Peyer's patch (tissue), 4 donors: ENCODE measurements at regions not wholly inside any gene's neighbourhood (a gene's known extent, or its start where the extent isn't known, plus 50 kb on each side); places are given as distances from the start of the nearest gene placed in this dataset.

Source experiments
- DNase-seq, 3 donors: peaks; one replicate each; pipeline ENCODE4 v3.0.0-alpha.2; 2017 to 2019
- H3K27ac ChIP-seq, 4 donors: fragments of 200-600 bp; sonication (generic); one replicate each; pipeline ENCODE4 v1.5.1; 2016 to 2019
- H3K27me3 ChIP-seq, 2 donors: fragments of 200-600 bp; sonication (generic); one replicate each; pipeline ENCODE4 v1.5.1; 2019
- H3K36me3 ChIP-seq, 3 donors: fragments of 200-600 bp; sonication (generic); one replicate each; pipeline ENCODE4 v1.5.1; 2016 to 2019
- H3K4me1 ChIP-seq, 4 donors: fragments of 200-600 bp; sonication (generic); one replicate each; pipeline ENCODE4 v1.5.1; 2016 to 2019
- H3K4me3 ChIP-seq, 4 donors: fragments of 200-600 bp; sonication (generic); 1 replicate in 3 of 4; 2 replicates in 1 of 4; pipeline ENCODE4 v1.5.1; 2016 to 2019; ENCODE audit warnings: mild to moderate bottlenecking in 1 of 4
- H3K9me3 ChIP-seq, 4 donors: fragments of 200-600 bp; sonication (generic); one replicate each; pipeline ENCODE4 v1.5.1; 2016 to 2019; ENCODE audit warnings: mild to moderate bottlenecking in 1 of 4
- POLR2A ChIP-seq, 2 donors: fragments of 450-650 bp; IDR thresholded peaks; one replicate each; pipeline ENCODE4 v1.5.1; 2017; ENCODE audit warnings: antibody characterized with exemption in 2 of 2, mild to moderate bottlenecking in 2 of 2, moderate library complexity in 2 of 2
- TF ChIP-seq, protein P1 (sequence below), 6 experiments: fragments of 450-650 bp in 4 of 6; fragments of 200-600 bp in 2 of 6; sonication (generic) in 1 of 6; IDR thresholded peaks; one replicate each; pipeline ENCODE4 v1.5.1; 2017 to 2019; ENCODE audit warnings: antibody characterized with exemption in 6 of 6, mild to moderate bottlenecking in 3 of 6, moderate library complexity in 1 of 6

DNA sequence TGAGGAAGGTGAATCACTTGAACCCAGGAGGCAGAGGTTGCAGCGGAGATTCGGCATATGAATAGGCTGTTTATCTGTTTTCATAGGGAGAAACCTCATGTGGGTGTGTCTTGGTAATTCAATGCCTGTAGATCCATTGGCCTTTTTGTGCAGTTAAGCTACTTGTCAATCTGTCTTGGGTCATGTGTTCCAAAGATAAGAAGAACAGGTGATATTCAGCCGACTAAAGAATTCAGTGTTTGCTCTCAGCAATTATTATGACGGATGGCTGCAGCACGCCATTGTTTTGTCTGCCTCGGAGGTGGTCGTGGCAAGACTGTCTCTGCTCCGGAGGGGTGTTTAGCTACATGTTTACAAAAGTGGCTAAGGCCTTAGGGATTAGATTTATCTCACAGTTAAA, 573.0 kb upstream of the PCDH9 start:
- TF ChIP-seq POLR2A (IDR thresholded peaks at IDR 0.05) = no peak
- TF ChIP-seq, protein P1, sequence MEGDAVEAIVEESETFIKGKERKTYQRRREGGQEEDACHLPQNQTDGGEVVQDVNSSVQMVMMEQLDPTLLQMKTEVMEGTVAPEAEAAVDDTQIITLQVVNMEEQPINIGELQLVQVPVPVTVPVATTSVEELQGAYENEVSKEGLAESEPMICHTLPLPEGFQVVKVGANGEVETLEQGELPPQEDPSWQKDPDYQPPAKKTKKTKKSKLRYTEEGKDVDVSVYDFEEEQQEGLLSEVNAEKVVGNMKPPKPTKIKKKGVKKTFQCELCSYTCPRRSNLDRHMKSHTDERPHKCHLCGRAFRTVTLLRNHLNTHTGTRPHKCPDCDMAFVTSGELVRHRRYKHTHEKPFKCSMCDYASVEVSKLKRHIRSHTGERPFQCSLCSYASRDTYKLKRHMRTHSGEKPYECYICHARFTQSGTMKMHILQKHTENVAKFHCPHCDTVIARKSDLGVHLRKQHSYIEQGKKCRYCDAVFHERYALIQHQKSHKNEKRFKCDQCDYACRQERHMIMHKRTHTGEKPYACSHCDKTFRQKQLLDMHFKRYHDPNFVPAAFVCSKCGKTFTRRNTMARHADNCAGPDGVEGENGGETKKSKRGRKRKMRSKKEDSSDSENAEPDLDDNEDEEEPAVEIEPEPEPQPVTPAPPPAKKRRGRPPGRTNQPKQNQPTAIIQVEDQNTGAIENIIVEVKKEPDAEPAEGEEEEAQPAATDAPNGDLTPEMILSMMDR (IDR thresholded peaks at IDR 0.05) = no peak
- no peak overlapping the region for H3K27ac ChIP-seq
- no peak for DNase-seq
- H3K36me3 ChIP-seq = no peaks in the 10 kb centered on the region
- no peaks in the 10 kb centered on the region for H3K9me3 ChIP-seq
- no peaks in the 10 kb centered on the region for H3K4me1 ChIP-seq
- no peak overlapping the region for H3K4me3 ChIP-seq
- no peaks in the 10 kb centered on the region for H3K27me3 ChIP-seq

DNA sequence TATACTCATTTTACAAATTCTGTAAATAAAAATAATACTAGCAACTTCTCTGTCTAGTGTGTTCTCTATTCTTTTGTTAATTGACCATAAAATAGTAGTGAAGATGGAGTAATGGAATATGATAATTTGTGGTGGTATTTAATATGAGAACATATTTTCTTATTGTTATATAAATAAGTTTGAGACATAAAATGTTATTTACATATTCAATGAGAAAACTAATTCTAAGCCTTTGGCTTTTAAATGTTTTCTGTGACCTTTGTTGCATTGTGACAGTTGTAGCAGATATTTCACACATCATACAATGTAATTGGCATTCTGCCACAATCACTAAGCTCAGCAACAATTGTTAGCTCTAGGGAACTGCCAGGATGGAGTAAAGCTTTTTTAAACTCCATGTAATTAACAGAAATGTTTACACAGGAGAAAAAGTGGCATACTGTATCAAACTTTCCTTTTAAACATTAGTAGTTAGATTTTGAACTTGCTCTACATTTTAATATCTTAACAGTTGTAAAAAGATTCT, 562.1 kb upstream of the PCDH9 start:
- Histone ChIP-seq H3K36me3 (no peaks in the 10 kb centered on the region), H3K9me3 (no peaks in the 10 kb centered on the region), H3K27ac (no peak overlapping the region), H3K4me1 (no peaks in the 10 kb centered on the region), H3K27me3 (peaks cover 0 to under 1% of the 10 kb centered on the region in 2 donors), H3K4me3 (no peak overlapping the region)
- DNase-seq = no peak
- TF ChIP-seq POLR2A (IDR thresholded peaks at IDR 0.05) = no peak
- TF ChIP-seq, protein P1 (IDR thresholded peaks at IDR 0.05) = no peak

DNA sequence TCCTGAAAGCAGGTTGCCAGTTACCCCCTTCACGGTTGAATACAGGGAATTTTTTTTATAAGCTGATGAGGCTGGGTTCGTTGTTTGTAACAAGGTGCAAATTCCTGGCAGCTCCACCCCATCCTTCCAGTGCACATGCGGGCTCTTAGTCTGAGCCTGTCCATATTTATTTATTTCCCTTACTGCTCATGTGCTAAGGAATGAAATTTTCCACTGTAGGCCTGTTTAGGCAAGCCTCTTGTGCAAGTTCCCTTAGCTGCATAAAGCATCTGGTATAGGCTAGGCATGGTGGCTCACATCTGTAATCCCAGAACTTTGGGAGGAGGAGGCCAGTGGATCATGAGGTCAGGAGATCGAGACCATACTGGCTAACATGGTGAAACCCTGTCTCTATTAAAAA, 560.9 kb upstream of the PCDH9 start:
- H3K4me3 ChIP-seq = no peak overlapping the region
- H3K27me3 ChIP-seq = no peaks in the 10 kb centered on the region
- H3K36me3 ChIP-seq = no peaks in the 10 kb centered on the region
- TF ChIP-seq, protein P1 (IDR thresholded peaks at IDR 0.05) = no peak
- TF ChIP-seq POLR2A (IDR thresholded peaks at IDR 0.05) = no peak
- no peak for DNase-seq
- H3K4me1 ChIP-seq = no peaks in the 10 kb centered on the region
- no peaks in the 10 kb centered on the region for H3K9me3 ChIP-seq
- H3K27ac ChIP-seq = no peak overlapping the region

DNA sequence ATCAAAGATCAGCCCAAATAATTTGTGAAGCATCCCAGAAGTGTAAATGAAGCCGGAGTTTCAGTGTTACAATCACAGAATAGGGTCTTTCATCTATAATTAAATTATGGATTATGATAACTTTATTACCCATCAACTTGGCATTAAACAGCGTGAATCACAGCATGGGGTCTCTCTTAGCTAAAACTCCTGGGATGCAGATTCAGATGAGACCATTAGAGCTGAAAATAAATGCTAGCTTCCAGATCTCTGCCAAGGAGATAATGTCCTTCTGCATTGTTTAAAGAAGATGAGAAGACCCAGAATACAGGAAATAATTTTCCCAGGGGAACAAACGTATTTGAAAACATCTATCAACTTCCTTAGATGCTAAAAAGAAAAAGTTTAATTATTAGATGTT, 546.0 kb upstream of the PCDH9 start:
- Histone ChIP-seq H3K4me1 (no peaks in the 10 kb centered on the region), H3K27ac (no peak overlapping the region), H3K4me3 (no peak overlapping the region), H3K27me3 (no peaks in the 10 kb centered on the region), H3K9me3 (peaks cover 0 to 2% (median 0%) of the 10 kb centered on the region in 4 donors), H3K36me3 (no peaks in the 10 kb centered on the region)
- DNase-seq = no peak
- no peak for TF ChIP-seq POLR2A (IDR thresholded peaks at IDR 0.05)
- TF ChIP-seq, protein P1 (IDR thresholded peaks at IDR 0.05) = no peak

GRCh38 chr13:67775359-67775758, 545.2 kb upstream of the PCDH9 start:
- H3K4me3 ChIP-seq = no peak overlapping the region
- H3K9me3 ChIP-seq = peaks cover 0 to 2% (median 0%) of the 10 kb centered on the region in 4 donors
- TF ChIP-seq, protein P1 (IDR thresholded peaks at IDR 0.05) = no peak
- no peak for TF ChIP-seq POLR2A (IDR thresholded peaks at IDR 0.05)
- H3K4me1 ChIP-seq = no peaks in the 10 kb centered on the region
- no peak for DNase-seq
- no peaks in the 10 kb centered on the region for H3K27me3 ChIP-seq
- H3K27ac ChIP-seq = no peak overlapping the region
- H3K36me3 ChIP-seq = no peaks in the 10 kb centered on the region
